ENCODE measurements at regions not wholly inside any gene's neighbourhood (a gene's known extent, or its start where the extent isn't known, plus 50 kb on each side); places are given as distances from the start of the nearest gene placed in this dataset.
A peak's percentile ranks its signal among the peaks of the same experiment; 100 is the strongest.

- TF ChIP-seq, protein P1, sequence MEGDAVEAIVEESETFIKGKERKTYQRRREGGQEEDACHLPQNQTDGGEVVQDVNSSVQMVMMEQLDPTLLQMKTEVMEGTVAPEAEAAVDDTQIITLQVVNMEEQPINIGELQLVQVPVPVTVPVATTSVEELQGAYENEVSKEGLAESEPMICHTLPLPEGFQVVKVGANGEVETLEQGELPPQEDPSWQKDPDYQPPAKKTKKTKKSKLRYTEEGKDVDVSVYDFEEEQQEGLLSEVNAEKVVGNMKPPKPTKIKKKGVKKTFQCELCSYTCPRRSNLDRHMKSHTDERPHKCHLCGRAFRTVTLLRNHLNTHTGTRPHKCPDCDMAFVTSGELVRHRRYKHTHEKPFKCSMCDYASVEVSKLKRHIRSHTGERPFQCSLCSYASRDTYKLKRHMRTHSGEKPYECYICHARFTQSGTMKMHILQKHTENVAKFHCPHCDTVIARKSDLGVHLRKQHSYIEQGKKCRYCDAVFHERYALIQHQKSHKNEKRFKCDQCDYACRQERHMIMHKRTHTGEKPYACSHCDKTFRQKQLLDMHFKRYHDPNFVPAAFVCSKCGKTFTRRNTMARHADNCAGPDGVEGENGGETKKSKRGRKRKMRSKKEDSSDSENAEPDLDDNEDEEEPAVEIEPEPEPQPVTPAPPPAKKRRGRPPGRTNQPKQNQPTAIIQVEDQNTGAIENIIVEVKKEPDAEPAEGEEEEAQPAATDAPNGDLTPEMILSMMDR (IDR thresholded peaks at IDR 0.05; ENCODE audit: insufficient read depth, low read length), result no peak
- DNase-seq (ENCODE audit: low read depth), result no peak
- no peak overlapping the region for H3K4me3 ChIP-seq (ENCODE audit: low read depth, low read length)
These were observed 87.2 kb upstream of the ADTRP start for GRCh38 chr6:11865680-11866300.

DNA sequence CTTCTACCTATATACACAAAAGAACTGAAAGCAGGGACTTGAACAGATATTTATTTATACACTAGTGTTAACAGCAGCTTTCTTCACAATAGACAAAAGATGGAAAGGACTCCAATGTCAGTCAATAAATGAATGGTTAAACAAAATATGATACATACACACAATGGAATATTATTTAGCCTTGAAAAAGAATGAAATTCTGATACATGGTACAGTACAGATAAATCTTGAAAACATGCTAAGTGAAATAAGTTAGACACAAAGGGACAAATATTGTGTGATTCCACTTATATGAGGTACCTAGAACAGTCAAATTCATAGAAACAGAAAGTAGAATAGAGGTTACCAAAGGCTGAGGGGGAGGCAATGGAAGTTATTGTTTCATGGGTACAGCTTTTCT lies 79.8 kb upstream of the ADTRP start:
- DNase-seq (ENCODE audit: low read depth), result no peak
- TF ChIP-seq, protein P1 (IDR thresholded peaks at IDR 0.05; ENCODE audit: insufficient read depth, low read length), result no peak
- no peak overlapping the region for H3K4me3 ChIP-seq (ENCODE audit: low read depth, low read length)

DNA sequence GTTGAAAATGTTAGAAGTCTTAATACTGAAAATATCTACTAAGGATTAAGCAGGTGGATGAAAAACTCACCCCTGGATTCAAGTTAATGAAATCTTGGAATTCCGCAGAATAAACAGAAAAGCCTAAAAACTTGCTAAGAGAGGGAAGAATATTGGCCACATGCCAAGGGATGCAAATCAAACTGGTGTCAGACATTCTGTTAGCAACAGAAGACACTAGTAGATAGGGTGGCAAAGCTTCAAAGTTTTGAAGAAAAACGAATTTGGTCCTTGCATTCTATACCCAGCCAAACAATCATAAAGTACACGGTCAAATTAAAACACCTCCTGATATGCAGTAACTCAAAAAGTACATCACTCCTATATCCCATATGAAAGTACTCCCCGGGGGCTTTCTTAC lies 77.1 kb upstream of the ADTRP start:
- no peak for DNase-seq (ENCODE audit: low read depth)
- TF ChIP-seq, protein P1 (IDR thresholded peaks at IDR 0.05; ENCODE audit: insufficient read depth, low read length), result no peak
- no peak overlapping the region for H3K4me3 ChIP-seq (ENCODE audit: low read depth, low read length)

- peak; percentile 82 for DNase-seq (ENCODE audit: low read depth)
- no peak overlapping the region for H3K4me3 ChIP-seq (ENCODE audit: low read depth, low read length)
- TF ChIP-seq, protein P1 (IDR thresholded peaks at IDR 0.05; ENCODE audit: insufficient read depth, low read length), result no peak
These were observed 76.0 kb upstream of the ADTRP start for GRCh38 chr6:11854408-11855165.

GRCh38 chr6:11853678-11854407 lies 75.2 kb upstream of the ADTRP start:
- TF ChIP-seq, protein P1 (IDR thresholded peaks at IDR 0.05; ENCODE audit: insufficient read depth, low read length), result no peak
- no peak overlapping the region for H3K4me3 ChIP-seq (ENCODE audit: low read depth, low read length)
- DNase-seq (ENCODE audit: low read depth), result peak; percentile 47

DNA sequence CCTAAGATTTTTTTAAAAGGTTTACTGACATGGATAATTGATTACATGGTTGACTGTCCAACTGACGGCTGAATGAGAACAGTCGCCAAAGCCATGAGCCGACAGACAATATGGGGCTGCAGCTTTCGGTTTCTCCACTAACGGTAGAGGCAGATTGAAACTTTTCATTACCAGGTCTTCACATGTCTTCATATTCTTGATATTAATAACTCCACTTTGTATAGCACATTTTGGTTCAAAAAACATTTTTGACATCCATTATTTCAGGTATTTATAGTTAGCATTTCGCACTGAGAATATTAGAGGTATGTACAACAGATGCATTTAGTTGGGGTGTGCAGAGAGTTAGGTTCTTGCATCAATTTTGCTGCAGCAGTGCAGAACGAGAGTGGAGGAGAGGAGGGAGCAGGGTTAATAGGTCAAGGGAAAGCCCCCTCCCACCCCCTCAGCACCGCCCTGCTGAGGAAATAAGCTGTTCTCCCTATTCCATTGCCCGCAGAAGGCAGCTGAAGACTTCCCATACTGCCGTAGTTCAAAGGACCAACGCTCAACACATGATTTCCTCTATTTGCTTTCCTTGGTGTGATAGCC lies 73.6 kb upstream of the ADTRP start:
- no peak overlapping the region for H3K4me3 ChIP-seq (ENCODE audit: low read depth, low read length)
- no peak for DNase-seq (ENCODE audit: low read depth)
- TF ChIP-seq, protein P1 (IDR thresholded peaks at IDR 0.05; ENCODE audit: insufficient read depth, low read length), result no peak

Measured in fibroblast of the aortic adventitia (primary cell).